IMR-90 (cell line): ENCODE measurements at regions not wholly inside any gene's neighbourhood (a gene's known extent, or its start where the extent isn't known, plus 50 kb on each side); places are given as distances from the start of the nearest gene placed in this dataset.

ENCODE experiments used
- ATAC-seq: fragments of 200-7000 bp; cut with Tn5 transposase; 2 replicates; pipeline ENCODE4 v1.9.1; 2020; ENCODE audit warnings: low read depth, mild to moderate bottlenecking, moderate library complexity
- BruUV-seq: library from RNA; stranded (reverse); fragments of 400-500 nt; replicated peaks from 2 replicates; lab custom pipeline; 2021; lab: Mats Ljungman, UMichigan
- CTCF ChIA-PET: fragments of 300-600 bp; formaldehyde crosslinking; extraction: SDS; loops from one replicate; lab custom pipeline; 2021; ENCODE audit warnings: antibody characterized with exemption; lab: Yijun Ruan, JAX
- POLR2A ChIA-PET: fragments of 300-600 bp; sonication (Branson Sonifier 250); formaldehyde crosslinking; loops from one replicate; lab custom pipeline; 2022; ENCODE audit warnings: antibody characterized with exemption; ENCODE audit not compliant: unreplicated experiment; lab: Charles Lee
- DNase-seq: peaks from one replicate; pipeline ENCODE4 v3.0.0; 2013
- H2AFZ ChIP-seq: replicated peaks from 2 replicates; pipeline ENCODE3; 2013; ENCODE audit warnings: low read length, mild to moderate bottlenecking; ENCODE audit not compliant: poor library complexity
- H2AK5ac ChIP-seq: 2 replicates; pipeline ENCODE4 v1.6.1; 2013; ENCODE audit warnings: low read depth, low read length, inconsistent platforms
- H2AK9ac ChIP-seq: replicated peaks from 2 replicates; pipeline ENCODE3; 2013; ENCODE audit warnings: mild to moderate bottlenecking, low read depth, low read length, moderate library complexity; ENCODE audit not compliant: poor library complexity
- H2BK120ac ChIP-seq: 2 replicates; pipeline ENCODE4 v1.6.1; 2013; ENCODE audit warnings: low read depth, low read length, inconsistent platforms
- H2BK15ac ChIP-seq: 3 replicates; pipeline ENCODE4 v1.6.1; 2013; ENCODE audit warnings: low read depth, low read length, inconsistent platforms
- H2BK20ac ChIP-seq: 2 replicates; pipeline ENCODE4 v1.6.1; 2013; ENCODE audit warnings: low read depth, mild to moderate bottlenecking, inconsistent platforms, low read length, moderate library complexity
- H2BK5ac ChIP-seq: 2 replicates; pipeline ENCODE4 v1.6.1; 2013; ENCODE audit warnings: mild to moderate bottlenecking, low read depth, low read length, inconsistent platforms; ENCODE audit not compliant: poor library complexity, severe bottlenecking
- H3K14ac ChIP-seq: replicated peaks from 2 replicates; pipeline ENCODE4 v1.6.1; 2013; ENCODE audit warnings: low read depth, low read length, inconsistent platforms
- H3K18ac ChIP-seq: 2 replicates; pipeline ENCODE4 v1.6.1; 2013; ENCODE audit warnings: low read depth, low read length, control low read depth
- H3K23ac ChIP-seq: 2 replicates; pipeline ENCODE4 v1.6.1; 2013; ENCODE audit warnings: low read depth, low read length, inconsistent platforms
- H3K27ac ChIP-seq: 2 replicates; pipeline ENCODE4 v1.5.1; 2013; ENCODE audit warnings: mild to moderate bottlenecking, control low read depth, low read length; ENCODE audit not compliant: insufficient read depth
- H3K27me3 ChIP-seq: 2 replicates; pipeline ENCODE4 v1.6.1; 2013; ENCODE audit warnings: low read length; ENCODE audit not compliant: control insufficient read depth, insufficient read depth
- H3K36me3 ChIP-seq: 2 replicates; pipeline ENCODE4 v1.6.1; 2013; ENCODE audit warnings: low read length, mixed read lengths; ENCODE audit not compliant: control insufficient read depth, insufficient read depth
- H3K4ac ChIP-seq: 2 replicates; pipeline ENCODE4 v1.6.1; 2013; ENCODE audit warnings: low read depth, low read length, inconsistent platforms
- H3K4me1 ChIP-seq: 2 replicates; pipeline ENCODE4 v1.6.1; 2013; ENCODE audit warnings: low read length, mixed read lengths; ENCODE audit not compliant: control insufficient read depth, insufficient read depth
- H3K4me2 ChIP-seq: 2 replicates; pipeline ENCODE4 v1.6.1; 2013; ENCODE audit warnings: low read depth, mild to moderate bottlenecking, control low read depth, low read length, moderate library complexity
- H3K4me3 ChIP-seq: 2 replicates; pipeline ENCODE4 v1.5.1; 2013; ENCODE audit warnings: low read depth, mild to moderate bottlenecking, control low read depth, low read length, moderate library complexity; ENCODE audit not compliant: insufficient read depth
- H3K56ac ChIP-seq: 2 replicates; pipeline ENCODE4 v1.6.1; 2013; ENCODE audit warnings: low read length, inconsistent platforms; ENCODE audit not compliant: insufficient read depth; ENCODE audit errors: extremely low read depth
- H3K79me1 ChIP-seq, 2 experiments: 2 replicates each; pipeline ENCODE4 v1.6.1; 2013; ENCODE audit warnings: low read length in 2 of 2, inconsistent platforms in 1 of 2, low read depth in 1 of 2
- H3K9ac ChIP-seq: 2 replicates; pipeline ENCODE4 v1.6.1; 2013; ENCODE audit warnings: low read depth, low read length, control low read depth
- H3K9me1 ChIP-seq: 2 replicates; pipeline ENCODE4 v1.6.1; 2013; ENCODE audit warnings: low read length, inconsistent platforms; ENCODE audit not compliant: insufficient read depth
- H3K9me3 ChIP-seq: 2 replicates; pipeline ENCODE4 v1.6.1; 2013; ENCODE audit warnings: low read length; ENCODE audit not compliant: control insufficient read depth, insufficient read depth
- H4K20me1 ChIP-seq: 2 replicates; pipeline ENCODE4 v1.6.1; 2013; ENCODE audit warnings: low read length, inconsistent platforms; ENCODE audit not compliant: insufficient read depth
- H4K5ac ChIP-seq: 2 replicates; pipeline ENCODE4 v1.6.1; 2013; ENCODE audit warnings: mild to moderate bottlenecking, low read depth, low read length, control low read depth
- H4K8ac ChIP-seq, 2 experiments: 2 replicates each; pipeline ENCODE4 v1.6.1; 2013; ENCODE audit warnings: low read depth in 2 of 2, low read length in 2 of 2, control low read depth in 1 of 2, inconsistent platforms in 1 of 2
- H4K91ac ChIP-seq: 2 replicates; pipeline ENCODE4 v1.6.1; 2013; ENCODE audit warnings: low read depth, low read length, inconsistent platforms; ENCODE audit not compliant: insufficient read depth
- MAZ ChIP-seq: IDR thresholded peaks from 2 replicates; pipeline ENCODE4 v1.6.1; 2012; ENCODE audit warnings: low read depth, mild to moderate bottlenecking, low read length, improper control_type of control experiment, moderate library complexity, borderline replicate concordance
- RFX5 ChIP-seq: IDR thresholded peaks from 2 replicates; pipeline ENCODE4 v1.8.0; 2012; ENCODE audit warnings: low read depth, mild to moderate bottlenecking, low read length, moderate library complexity
- WGBS, 2 experiments: methylation state at CpG; one replicate each; pipeline versions ENCODE4 v1.1.5 to v1.1.7; 2013; ENCODE audit warnings: missing lambda C conversion rate in 2 of 2; ENCODE audit not compliant: insufficient read length in 1 of 2; ENCODE audit errors: extremely low coverage in 2 of 2; 5-methylcytosine and 5-hydroxymethylcytosine counted together
- dilution Hi-C: fragments of 300-500 bp; cut with HindIII; formaldehyde crosslinking; loops from one replicate; pipeline ENCODE4 v1.14.3; 2018; ENCODE audit warnings: low sequenced_read_pairs; ENCODE audit not compliant: unreplicated experiment
- in situ Hi-C: fragments of 300-500 bp; cut with MboI; formaldehyde crosslinking; loops from 3 replicates; pipeline ENCODE4 v1.14.3; 2019; ENCODE audit warnings: low sequenced_read_pairs, inconsistent platforms, mixed read lengths
- intact Hi-C: fragments of 100-400 bp; cut with micrococcal nuclease; formaldehyde crosslinking; loops from 2 replicates; pipeline ENCODE4 v1.10.0; 2022

DNA sequence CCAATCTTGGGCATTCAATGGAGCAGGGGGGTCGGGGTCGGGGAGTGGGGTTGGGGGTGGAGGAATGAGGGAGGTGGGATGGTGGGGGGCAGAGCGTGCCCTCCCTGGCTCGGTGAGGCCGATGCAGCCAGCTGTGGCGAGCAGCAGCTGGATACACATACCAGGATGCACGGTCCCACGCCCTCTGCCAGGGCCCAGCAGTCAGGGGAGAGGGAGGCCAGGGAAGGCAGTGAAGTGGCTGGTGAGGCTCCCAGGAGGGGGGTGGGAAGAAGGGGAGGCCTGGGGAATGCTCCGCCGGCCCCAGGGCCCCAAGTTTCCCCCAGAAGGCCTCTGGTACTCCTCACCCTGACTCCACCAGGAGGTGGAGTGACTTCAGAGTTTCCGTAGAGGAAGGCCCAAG is 77.6 kb upstream of the LHX1 start:
- in situ Hi-C loops = no loop called here
- no peak overlapping the region for H2BK120ac ChIP-seq
- WGBS, 2 experiments = 58% methylated on average over 4 of the region's 11 CpGs; no CpG with 5 or more reads in 1 of the 2 experiments

More for the DNA sequence above, 77.6 kb upstream of the LHX1 start:
- dilution Hi-C loops = no loop called here
- H2BK15ac ChIP-seq = no peak overlapping the region
- no peak for ATAC-seq
- no TSS peak for BruUV-seq
- no peak overlapping the region for H3K18ac ChIP-seq
- CTCF ChIA-PET = no interaction called here
- no peaks in the 10 kb centered on the region for H3K79me1 ChIP-seq
- TF ChIP-seq RFX5 = no peak
- no peak for TF ChIP-seq MAZ
- no peak overlapping the region for H3K27ac ChIP-seq
- H3K27me3 ChIP-seq = peaks cover 38% of the 10 kb centered on the region
- H3K4me3 ChIP-seq = no peak overlapping the region
- H3K23ac ChIP-seq = no peak overlapping the region
- no peak overlapping the region for H4K8ac ChIP-seq
- no peaks in the 10 kb centered on the region for H4K20me1 ChIP-seq
- no peak overlapping the region for H3K14ac ChIP-seq
- H2BK20ac ChIP-seq = no peak overlapping the region
- H3K36me3 ChIP-seq = no peaks in the 10 kb centered on the region
- no peak overlapping the region for H4K5ac ChIP-seq
- H3K9ac ChIP-seq = no peak overlapping the region
- H2BK5ac ChIP-seq = no peak overlapping the region
- H2AFZ ChIP-seq = no peak overlapping the region
- H2AK5ac ChIP-seq = no peak overlapping the region
- H3K9me3 ChIP-seq = no peaks in the 10 kb centered on the region
- no peaks in the 10 kb centered on the region for H3K4me1 ChIP-seq
- intact Hi-C loops = loop anchor here (10.0 kb wide), 1 partner anchor 75 kb away; the partner anchor contains the start of gene LHX1
- POLR2A ChIA-PET = no interaction called here
- no peak overlapping the region for H3K4me2 ChIP-seq
- no peak for DNase-seq
- no peak overlapping the region for H2AK9ac ChIP-seq
- no peak overlapping the region for H3K56ac ChIP-seq
- H3K4ac ChIP-seq = no peak overlapping the region
- no peak overlapping the region for H4K91ac ChIP-seq
- no peaks in the 10 kb centered on the region for H3K9me1 ChIP-seq
